ENCODE measurements at regions not wholly inside any gene's neighbourhood (a gene's known extent, or its start where the extent isn't known, plus 50 kb on each side); places are given as distances from the start of the nearest gene placed in this dataset.

DNA sequence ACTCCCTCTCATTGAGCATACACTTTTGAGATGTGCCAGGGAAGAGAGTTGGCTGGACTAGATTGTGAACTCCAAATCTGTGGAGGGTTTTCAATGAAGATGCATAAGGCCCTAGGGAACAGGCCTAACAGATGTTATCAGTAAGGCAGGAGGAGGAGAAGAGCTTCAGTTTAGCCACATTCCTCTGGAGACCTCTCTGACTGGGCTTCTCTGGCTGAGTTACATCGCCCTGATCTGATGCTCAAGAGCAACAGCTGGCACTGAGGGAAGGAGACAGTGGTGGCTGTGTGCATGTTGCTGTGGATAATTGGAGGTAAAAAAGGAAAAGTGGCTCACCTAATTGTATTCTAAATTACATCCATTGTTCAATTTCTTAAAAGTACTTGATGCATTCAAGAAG is 206.4 kb upstream of the CFAP20DC start:
- no peak overlapping the region for H3K4me3 Mint-ChIP-seq (ENCODE audit: low read depth, unreplicated experiment)
- intact Hi-C loops (cut with micrococcal nuclease; ENCODE audit: unreplicated experiment), result no loop called here
- H3K36me3 Mint-ChIP-seq (ENCODE audit: insufficient read depth, unreplicated experiment), result no peaks in the 10 kb centered on the region
- CTCF ChIA-PET, result no interaction called here
- H3K4me1 Mint-ChIP-seq (ENCODE audit: low read depth, unreplicated experiment), result no peaks in the 10 kb centered on the region
- DNase-seq, result no peak
- TF ChIP-seq, protein P1, sequence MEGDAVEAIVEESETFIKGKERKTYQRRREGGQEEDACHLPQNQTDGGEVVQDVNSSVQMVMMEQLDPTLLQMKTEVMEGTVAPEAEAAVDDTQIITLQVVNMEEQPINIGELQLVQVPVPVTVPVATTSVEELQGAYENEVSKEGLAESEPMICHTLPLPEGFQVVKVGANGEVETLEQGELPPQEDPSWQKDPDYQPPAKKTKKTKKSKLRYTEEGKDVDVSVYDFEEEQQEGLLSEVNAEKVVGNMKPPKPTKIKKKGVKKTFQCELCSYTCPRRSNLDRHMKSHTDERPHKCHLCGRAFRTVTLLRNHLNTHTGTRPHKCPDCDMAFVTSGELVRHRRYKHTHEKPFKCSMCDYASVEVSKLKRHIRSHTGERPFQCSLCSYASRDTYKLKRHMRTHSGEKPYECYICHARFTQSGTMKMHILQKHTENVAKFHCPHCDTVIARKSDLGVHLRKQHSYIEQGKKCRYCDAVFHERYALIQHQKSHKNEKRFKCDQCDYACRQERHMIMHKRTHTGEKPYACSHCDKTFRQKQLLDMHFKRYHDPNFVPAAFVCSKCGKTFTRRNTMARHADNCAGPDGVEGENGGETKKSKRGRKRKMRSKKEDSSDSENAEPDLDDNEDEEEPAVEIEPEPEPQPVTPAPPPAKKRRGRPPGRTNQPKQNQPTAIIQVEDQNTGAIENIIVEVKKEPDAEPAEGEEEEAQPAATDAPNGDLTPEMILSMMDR (IDR thresholded peaks at IDR 0.05; ENCODE audit: unreplicated experiment), result no peak
- no peak overlapping the region for H3K27ac Mint-ChIP-seq (ENCODE audit: unreplicated experiment)
- no TSS peak for BruUV-seq (replicated peaks)
- no peaks in the 10 kb centered on the region for H3K27me3 Mint-ChIP-seq (ENCODE audit: unreplicated experiment)
- H3K9me3 Mint-ChIP-seq (ENCODE audit: low read depth, unreplicated experiment), result no peaks in the 10 kb centered on the region

DNA sequence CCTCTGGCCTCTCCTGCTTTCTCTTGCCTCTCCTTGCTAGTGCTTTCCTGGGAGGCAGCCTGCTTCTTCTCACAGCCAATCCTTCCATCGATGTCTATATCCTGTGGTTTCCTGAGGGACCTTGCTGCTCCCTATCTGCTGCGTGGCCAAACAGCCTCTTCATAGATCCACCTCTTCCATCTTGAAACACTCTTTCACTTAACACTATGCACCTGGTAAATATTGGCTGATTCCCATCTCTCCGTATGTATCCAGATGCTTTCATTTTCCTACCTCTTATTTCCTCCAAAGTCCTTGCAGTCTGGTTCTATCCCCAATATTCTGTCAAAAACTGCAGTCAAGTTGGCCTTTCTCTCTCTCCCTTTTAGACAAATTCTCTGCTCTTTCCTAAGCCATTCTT is 205.2 kb upstream of the CFAP20DC start:
- no peaks in the 10 kb centered on the region for H3K27me3 Mint-ChIP-seq (ENCODE audit: unreplicated experiment)
- H3K4me1 Mint-ChIP-seq (ENCODE audit: low read depth, unreplicated experiment), result no peaks in the 10 kb centered on the region
- DNase-seq, result no peak
- CTCF ChIA-PET, result no interaction called here
- no peak overlapping the region for H3K27ac Mint-ChIP-seq (ENCODE audit: unreplicated experiment)
- no peak overlapping the region for H3K4me3 Mint-ChIP-seq (ENCODE audit: low read depth, unreplicated experiment)
- TF ChIP-seq, protein P1 (IDR thresholded peaks at IDR 0.05; ENCODE audit: unreplicated experiment), result no peak
- BruUV-seq (replicated peaks), result no TSS peak
- intact Hi-C loops (cut with micrococcal nuclease; ENCODE audit: unreplicated experiment), result no loop called here
- no peaks in the 10 kb centered on the region for H3K9me3 Mint-ChIP-seq (ENCODE audit: low read depth, unreplicated experiment)
- no peaks in the 10 kb centered on the region for H3K36me3 Mint-ChIP-seq (ENCODE audit: insufficient read depth, unreplicated experiment)

DNA sequence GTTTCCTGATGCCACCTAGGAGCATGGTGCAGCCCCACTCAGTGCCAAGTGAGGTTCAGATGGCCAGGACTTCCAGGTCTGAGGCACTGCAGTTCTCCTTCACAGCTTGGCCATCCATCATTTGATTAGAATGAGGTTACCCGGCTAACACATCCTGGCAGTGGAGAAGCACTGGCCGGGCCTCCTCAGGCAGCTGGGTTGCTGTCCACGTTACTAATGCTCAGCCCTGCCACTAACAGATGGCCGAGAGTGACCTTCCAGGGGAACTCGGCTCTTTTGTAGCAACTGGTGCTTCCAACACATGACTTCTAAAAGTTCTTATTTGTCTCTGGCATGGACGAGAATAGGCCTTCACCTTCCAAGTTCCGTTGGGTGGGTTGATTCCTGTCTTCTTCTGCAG is 204.6 kb upstream of the CFAP20DC start:
- CTCF ChIA-PET, result no interaction called here
- Mint-ChIP-seq H3K36me3 (ENCODE audit: insufficient read depth, unreplicated experiment) (no peaks in the 10 kb centered on the region), H3K27me3 (ENCODE audit: unreplicated experiment) (no peaks in the 10 kb centered on the region), H3K27ac (ENCODE audit: unreplicated experiment) (no peak overlapping the region), H3K4me3 (ENCODE audit: low read depth, unreplicated experiment) (no peak overlapping the region), H3K9me3 (ENCODE audit: low read depth, unreplicated experiment) (no peaks in the 10 kb centered on the region), H3K4me1 (ENCODE audit: low read depth, unreplicated experiment) (peaks cover 3% of the 10 kb centered on the region)
- TF ChIP-seq, protein P1 (IDR thresholded peaks at IDR 0.05; ENCODE audit: unreplicated experiment), result no peak
- DNase-seq, result no peak
- intact Hi-C loops (cut with micrococcal nuclease; ENCODE audit: unreplicated experiment), result no loop called here
- no TSS peak for BruUV-seq (replicated peaks)

DNA sequence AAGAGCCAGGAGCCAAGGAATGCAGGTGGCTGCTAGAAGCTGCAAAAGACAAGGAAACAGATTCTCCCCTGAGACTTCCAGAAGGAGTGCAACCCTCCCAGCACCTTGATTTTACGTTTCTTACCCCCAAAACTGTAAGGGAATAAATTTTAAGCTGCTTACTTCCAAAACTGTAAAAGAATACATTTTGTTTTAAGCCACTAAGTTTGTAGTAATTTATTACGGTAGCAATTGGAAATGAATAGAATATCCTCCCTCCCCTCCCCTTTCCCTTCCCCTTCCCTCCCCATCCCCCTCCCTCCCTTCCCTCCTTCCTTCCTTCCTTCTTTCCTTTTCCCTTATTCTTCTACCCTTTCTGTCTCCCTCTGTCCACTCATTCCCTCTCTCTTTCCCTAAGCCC is 203.7 kb upstream of the CFAP20DC start:
- no peaks in the 10 kb centered on the region for H3K27me3 Mint-ChIP-seq (ENCODE audit: unreplicated experiment)
- H3K36me3 Mint-ChIP-seq (ENCODE audit: insufficient read depth, unreplicated experiment), result no peaks in the 10 kb centered on the region
- intact Hi-C loops (cut with micrococcal nuclease; ENCODE audit: unreplicated experiment), result no loop called here
- no peak overlapping the region for H3K4me3 Mint-ChIP-seq (ENCODE audit: low read depth, unreplicated experiment)
- CTCF ChIA-PET, result interaction anchor here (0.8 kb wide), 1 partner anchor 8 kb away, joined by 8 read pairs; no protein-coding TSS in a partner anchor
- no peaks in the 10 kb centered on the region for H3K9me3 Mint-ChIP-seq (ENCODE audit: low read depth, unreplicated experiment)
- H3K4me1 Mint-ChIP-seq (ENCODE audit: low read depth, unreplicated experiment), result peaks cover 11% of the 10 kb centered on the region
- no peak for DNase-seq
- TF ChIP-seq, protein P1 (IDR thresholded peaks at IDR 0.05; ENCODE audit: unreplicated experiment), result no peak
- H3K27ac Mint-ChIP-seq (ENCODE audit: unreplicated experiment), result no peak overlapping the region
- BruUV-seq (replicated peaks), result no TSS peak

DNA sequence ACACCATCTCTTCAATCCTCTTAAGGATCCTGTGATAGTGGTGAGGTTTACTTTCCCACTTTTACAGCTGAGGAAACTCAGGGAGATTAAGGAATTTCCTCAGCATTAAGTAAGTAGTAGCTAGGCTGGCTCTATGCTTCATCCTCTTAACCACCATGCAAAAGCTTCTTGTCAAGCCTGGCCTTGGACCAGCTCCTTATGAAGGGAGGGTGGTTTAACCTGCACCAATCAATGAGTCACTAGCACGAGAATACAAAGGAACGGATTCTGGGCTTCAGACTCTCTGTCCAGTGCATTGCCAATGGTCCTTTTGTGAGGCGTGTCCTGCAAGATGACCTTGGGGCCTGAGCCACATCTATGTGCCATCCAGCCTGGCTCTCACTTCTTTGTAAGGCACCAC is 202.0 kb upstream of the CFAP20DC start:
- H3K27me3 Mint-ChIP-seq (ENCODE audit: unreplicated experiment), result no peaks in the 10 kb centered on the region
- H3K9me3 Mint-ChIP-seq (ENCODE audit: low read depth, unreplicated experiment), result no peaks in the 10 kb centered on the region
- TF ChIP-seq, protein P1 (IDR thresholded peaks at IDR 0.05; ENCODE audit: unreplicated experiment), result no peak
- H3K36me3 Mint-ChIP-seq (ENCODE audit: insufficient read depth, unreplicated experiment), result no peaks in the 10 kb centered on the region
- CTCF ChIA-PET, result no interaction called here
- DNase-seq, result no peak
- BruUV-seq (replicated peaks), result no TSS peak
- no peak overlapping the region for H3K4me3 Mint-ChIP-seq (ENCODE audit: low read depth, unreplicated experiment)
- peaks cover 11% of the 10 kb centered on the region for H3K4me1 Mint-ChIP-seq (ENCODE audit: low read depth, unreplicated experiment)
- no peak overlapping the region for H3K27ac Mint-ChIP-seq (ENCODE audit: unreplicated experiment)
- intact Hi-C loops (cut with micrococcal nuclease; ENCODE audit: unreplicated experiment), result no loop called here

Measured in Calu3 (cell line).